B cell (primary cell): ENCODE measurements at regions not wholly inside any gene's neighbourhood (a gene's known extent, or its start where the extent isn't known, plus 50 kb on each side); places are given as distances from the start of the nearest gene placed in this dataset.

Source experiments
- ATAC-seq: fragments of 200-7000 bp; cut with Tn5 transposase; one replicate; pipeline ENCODE4 v1.10.0; 2021; ENCODE audit warnings: low read depth, mild to moderate bottlenecking, moderate number of reproducible peaks, moderate library complexity
- CTCF ChIA-PET: fragments of 350-600 bp; sonication (Branson Sonifier 250); formaldehyde crosslinking; loops from one replicate; lab custom pipeline; 2021; ENCODE audit warnings: antibody characterized with exemption, inconsistent platforms; lab: Charles Lee
- POLR2A ChIA-PET: fragments of 350-600 bp; sonication (Branson Sonifier 250); formaldehyde crosslinking; loops from one replicate; lab custom pipeline; 2021; ENCODE audit warnings: antibody characterized with exemption; lab: Charles Lee
- DNase-seq: peaks from one replicate; pipeline ENCODE4 v3.0.0; 2013
- H2AFZ ChIP-seq: 2 replicates; pipeline ENCODE4 v1.6.1; 2012; ENCODE audit warnings: mild to moderate bottlenecking, low read depth, low read length; ENCODE audit not compliant: insufficient read depth, poor library complexity, severe bottlenecking
- H3K27ac ChIP-seq, 2 donors: 1 replicate in 1 of 2; 2 replicates in 1 of 2; pipeline ENCODE4 v1.5.1; 2012 to 2013; ENCODE audit warnings: low read length in 2 of 2, mild to moderate bottlenecking in 2 of 2, moderate library complexity in 1 of 2
- H3K27me3 ChIP-seq, 4 experiments: fragments of 200-600 bp in 1 of 4; sonication (generic) in 1 of 4; replicated peaks in 1 of 4; 1 replicate in 2 of 4; 2 replicates in 2 of 4; pipeline versions ENCODE4 v1.6.1 to v1.7.0; 2013 to 2016; ENCODE audit warnings: low read length in 3 of 4, mild to moderate bottlenecking in 2 of 4, mixed read lengths in 1 of 4, moderate library complexity in 1 of 4; ENCODE audit not compliant: insufficient read depth in 4 of 4, control insufficient read depth in 3 of 4; ENCODE audit errors: control extremely low read depth in 1 of 4
- H3K36me3 ChIP-seq, 2 experiments: replicated peaks in 1 of 2; 1 replicate in 1 of 2; 2 replicates in 1 of 2; pipeline versions ENCODE4 v1.6.1 to v1.7.1; 2013; ENCODE audit warnings: low read length in 1 of 2; ENCODE audit not compliant: insufficient read depth in 2 of 2, control insufficient read depth in 1 of 2; ENCODE audit errors: control extremely low read depth in 1 of 2, extremely low read depth in 1 of 2
- H3K4me1 ChIP-seq, 2 donors: fragments of 200-600 bp in 1 of 2; sonication (generic) in 1 of 2; 1 replicate in 1 of 2; 2 replicates in 1 of 2; pipeline versions ENCODE4 v1.5.1 to v1.6.1; 2013 to 2017; ENCODE audit warnings: low read length in 2 of 2; ENCODE audit not compliant: control insufficient read depth in 2 of 2, insufficient read depth in 2 of 2
- H3K4me2 ChIP-seq: replicated peaks from 2 replicates; pipeline ENCODE3; 2012; ENCODE audit warnings: mild to moderate bottlenecking, low read depth, low read length; ENCODE audit not compliant: poor library complexity, severe bottlenecking
- H3K4me3 ChIP-seq, 5 experiments: fragments of 200-600 bp in 1 of 5; sonication (generic) in 1 of 5; 1 replicate in 3 of 5; 2 replicates in 2 of 5; pipeline versions ENCODE4 v1.5.1 to v1.7.0; 2011 to 2016; ENCODE audit warnings: low read length in 4 of 5, mild to moderate bottlenecking in 4 of 5, low read depth in 2 of 5, control low read depth in 1 of 5, moderate library complexity in 1 of 5; ENCODE audit not compliant: insufficient read depth in 1 of 5; ENCODE audit errors: control extremely low read depth in 1 of 5, extremely low read depth in 1 of 5
- H3K79me2 ChIP-seq: fragments of 200-600 bp; sonication (generic); one replicate; pipeline ENCODE4 v1.6.0; 2016; ENCODE audit warnings: low read length; ENCODE audit not compliant: control insufficient read depth, insufficient read depth
- H3K9ac ChIP-seq: fragments of 200-600 bp; sonication (generic); 2 replicates; pipeline ENCODE4 v1.6.1; 2017; ENCODE audit warnings: mild to moderate bottlenecking, low read length, moderate library complexity
- H3K9me3 ChIP-seq, 3 donors: one replicate each; pipeline versions ENCODE4 v1.6.1 to v1.7.1; 2013; ENCODE audit warnings: low read length in 2 of 3; ENCODE audit not compliant: control insufficient read depth in 2 of 3, insufficient read depth in 1 of 3; ENCODE audit errors: control extremely low read depth in 1 of 3
- H4K20me1 ChIP-seq: 2 replicates; pipeline ENCODE4 v1.6.0; 2012; ENCODE audit warnings: mild to moderate bottlenecking, low read length; ENCODE audit not compliant: insufficient read depth, control insufficient read depth, poor library complexity, severe bottlenecking
- H3K27ac Mint-ChIP-seq: one replicate; pipeline ENCODE4 v1.8.0; 2021; ENCODE audit warnings: mixed read lengths
- H3K27me3 Mint-ChIP-seq: one replicate; pipeline ENCODE4 v1.8.0; 2021; ENCODE audit warnings: mixed read lengths
- H3K4me1 Mint-ChIP-seq: one replicate; pipeline ENCODE4 v1.8.0; 2021; ENCODE audit warnings: mixed read lengths
- H3K4me3 Mint-ChIP-seq: one replicate; pipeline ENCODE4 v1.8.0; 2021; ENCODE audit warnings: mixed read lengths
- H3K9me3 Mint-ChIP-seq: one replicate; pipeline ENCODE4 v1.8.0; 2022; ENCODE audit warnings: mixed read lengths; ENCODE audit not compliant: insufficient read depth
- CTCF ChIP-seq: fragments of 200-600 bp; IDR thresholded peaks from one replicate; pipeline ENCODE4 v1.8.0; 2022; ENCODE audit warnings: antibody characterized with exemption, mild to moderate bottlenecking
- EZH2 ChIP-seq: IDR thresholded peaks from 2 replicates; pipeline ENCODE4 v1.6.1; 2012; ENCODE audit warnings: borderline replicate concordance, low read depth, mild to moderate bottlenecking, moderate library complexity, low read length; ENCODE audit not compliant: insufficient read depth, poor library complexity, severe bottlenecking
- WGBS: methylation state at CpG from one replicate; pipeline ENCODE4 v1.1.5; 2013; ENCODE audit warnings: missing lambda C conversion rate; ENCODE audit not compliant: insufficient coverage; 5-methylcytosine and 5-hydroxymethylcytosine counted together
- intact Hi-C: fragments of 100-400 bp; cut with micrococcal nuclease; formaldehyde crosslinking; loops from one replicate; pipeline ENCODE4 v1.10.0; 2022

GRCh38 chr5:96528826-96529474 is 95.9 kb upstream of the PCSK1 start:
- WGBS, result no CpG with 5 or more reads among the region's 4 CpGs
- POLR2A ChIA-PET, result no interaction called here

GRCh38 chr5:96529559-96529958 is 96.5 kb upstream of the PCSK1 start:
- Histone ChIP-seq H3K4me1 (no peaks in the 10 kb centered on the region), H3K4me2 (no peak overlapping the region), H2AFZ (no peak overlapping the region), H3K9me3 (no peaks in the 10 kb centered on the region), H3K27me3 (no peaks in the 10 kb centered on the region), H4K20me1 (no peaks in the 10 kb centered on the region), H3K4me3 (no peak overlapping the region), H3K36me3 (no peaks in the 10 kb centered on the region), H3K27ac (no peak overlapping the region), H3K9ac (no peak overlapping the region), H3K79me2 (no peaks in the 10 kb centered on the region)
- no peak overlapping the region for H3K4me3 Mint-ChIP-seq
- H3K4me1 Mint-ChIP-seq, result no peaks in the 10 kb centered on the region
- 65% methylated on average over 2 of the region's 6 CpGs for WGBS
- POLR2A ChIA-PET, result no interaction called here
- no peak for DNase-seq
- intact Hi-C loops, result no loop called here
- TF ChIP-seq EZH2 (no peak), CTCF (no peak)
- ATAC-seq, result no peak
- no peaks in the 10 kb centered on the region for H3K9me3 Mint-ChIP-seq
- H3K27ac Mint-ChIP-seq, result no peak overlapping the region
- CTCF ChIA-PET, result no interaction called here
- peaks cover 19% of the 10 kb centered on the region for H3K27me3 Mint-ChIP-seq

More at GRCh38 chr5:96528826-96529474, 95.9 kb upstream of the PCSK1 start:
- H3K4me1 Mint-ChIP-seq, result no peaks in the 10 kb centered on the region
- H3K9me3 ChIP-seq, result no peaks in the 10 kb centered on the region
- no peaks in the 10 kb centered on the region for H3K9me3 Mint-ChIP-seq
- H3K4me2 ChIP-seq, result no peak overlapping the region
- no peaks in the 10 kb centered on the region for H3K79me2 ChIP-seq
- no peaks in the 10 kb centered on the region for H3K36me3 ChIP-seq
- no peak overlapping the region for H2AFZ ChIP-seq
- ATAC-seq (no peak), DNase-seq (no peak)
- TF ChIP-seq CTCF (no peak), EZH2 (no peak)
- no peak overlapping the region for H3K27ac Mint-ChIP-seq
- H3K9ac ChIP-seq, result no peak overlapping the region
- H3K4me1 ChIP-seq, result no peaks in the 10 kb centered on the region
- H3K27ac ChIP-seq, result no peak overlapping the region
- CTCF ChIA-PET, result interaction anchor here (0.6 kb wide), 1 partner anchor 901 kb away, joined by 3 read pairs; no protein-coding TSS in a partner anchor
- peaks cover 20% of the 10 kb centered on the region for H3K27me3 Mint-ChIP-seq
- H3K4me3 ChIP-seq, result no peak overlapping the region
- H4K20me1 ChIP-seq, result no peaks in the 10 kb centered on the region
- no peaks in the 10 kb centered on the region for H3K27me3 ChIP-seq
- intact Hi-C loops, result no loop called here
- no peak overlapping the region for H3K4me3 Mint-ChIP-seq
